Endothelial cell of umbilical vein (primary cell): ENCODE measurements at regions not wholly inside any gene's neighbourhood (a gene's known extent, or its start where the extent isn't known, plus 50 kb on each side); places are given as distances from the start of the nearest gene placed in this dataset.

ENCODE experiments used
- BruUV-seq: library from RNA; stranded (reverse); fragments of 400-500 nt; replicated peaks from 2 replicates; lab custom pipeline; 2021; lab: Mats Ljungman, UMichigan
- CTCF ChIA-PET: fragments of 300-600, 350-600 bp; sonication (Branson Sonifier 250); formaldehyde crosslinking; loops from one replicate; lab custom pipeline; 2021; ENCODE audit warnings: antibody characterized with exemption, inconsistent platforms; lab: Charles Lee
- POLR2A ChIA-PET: fragments of 300-600, 350-600 bp; sonication (Branson Sonifier 250); formaldehyde crosslinking; loops from one replicate; lab custom pipeline; 2021; ENCODE audit warnings: antibody characterized with exemption, inconsistent platforms; lab: Charles Lee
- DNase-seq: peaks from one replicate; pipeline ENCODE4 v3.0.0-alpha.2; 2011; ENCODE audit warnings: low read depth, low spot score
- FAIRE-seq: peaks from 2 replicates; lab custom pipeline; 2011; peaks lifted over from hg19 to GRCh38; lab: Jason Lieb, UNC
- H2AFZ ChIP-seq: 2 replicates; pipeline ENCODE4 v1.6.0; 2012; ENCODE audit warnings: low read depth, low read length, control low read depth, inconsistent platforms
- H3K27ac ChIP-seq: 2 replicates; pipeline ENCODE4 v1.5.1; 2011; ENCODE audit warnings: low read depth, mild to moderate bottlenecking, control low read depth, low read length, moderate library complexity; ENCODE audit not compliant: insufficient read depth
- H3K27me3 ChIP-seq, 2 experiments: 2 replicates each; pipeline versions ENCODE4 v1.6.0 to v1.6.1; 2011; ENCODE audit warnings: low read length in 2 of 2, mixed read lengths in 1 of 2; ENCODE audit not compliant: control insufficient read depth in 2 of 2, insufficient read depth in 2 of 2
- H3K36me3 ChIP-seq, 2 experiments: 2 replicates in 1 of 2; 3 replicates in 1 of 2; pipeline ENCODE4 v1.5.1; 2011; ENCODE audit warnings: low read length in 2 of 2, mild to moderate bottlenecking in 1 of 2, moderate library complexity in 1 of 2; ENCODE audit not compliant: control insufficient read depth in 2 of 2, insufficient read depth in 2 of 2; ENCODE audit errors: extremely low read depth in 1 of 2
- H3K4me1 ChIP-seq: 3 replicates; pipeline ENCODE4 v1.5.1; 2011; ENCODE audit warnings: mild to moderate bottlenecking, low read length; ENCODE audit not compliant: control insufficient read depth, insufficient read depth; ENCODE audit errors: extremely low read depth
- H3K4me2 ChIP-seq: 2 replicates; pipeline ENCODE4 v1.6.1; 2011; ENCODE audit warnings: low read length, control low read depth, mixed read lengths; ENCODE audit not compliant: insufficient read depth
- H3K4me3 ChIP-seq, 3 experiments: fragments of 200-600 bp in 1 of 3; sonication (generic), shearing (Covaris generic) in 1 of 3; replicated peaks in 1 of 3; 2 replicates each; pipeline ENCODE4 v1.5.1; 2011 to 2016; ENCODE audit warnings: control low read depth in 3 of 3, low read length in 3 of 3, mild to moderate bottlenecking in 2 of 3, inconsistent platforms in 1 of 3, low read depth in 1 of 3, moderate library complexity in 1 of 3; ENCODE audit not compliant: insufficient read depth in 1 of 3
- H3K79me2 ChIP-seq: 2 replicates; pipeline ENCODE4 v1.6.0; 2012; ENCODE audit warnings: low read length, inconsistent platforms; ENCODE audit not compliant: control insufficient read depth, insufficient read depth
- H3K9ac ChIP-seq: replicated peaks from 2 replicates; pipeline ENCODE3; 2011; ENCODE audit warnings: low read length, control low read depth; ENCODE audit not compliant: insufficient read depth; ENCODE audit errors: extremely low read depth
- H3K9me1 ChIP-seq: replicated peaks from 3 replicates; pipeline ENCODE4 v1.6.0; 2011; ENCODE audit warnings: mild to moderate bottlenecking, low read length; ENCODE audit not compliant: control insufficient read depth, insufficient read depth; ENCODE audit errors: extremely low read depth
- H3K9me3 ChIP-seq: replicated peaks from 2 replicates; pipeline ENCODE4 v1.5.1; 2012; ENCODE audit warnings: low read length, inconsistent platforms; ENCODE audit not compliant: control insufficient read depth, insufficient read depth
- H4K20me1 ChIP-seq: replicated peaks from 2 replicates; pipeline ENCODE3; 2011; ENCODE audit warnings: mild to moderate bottlenecking, low read length; ENCODE audit not compliant: control insufficient read depth, insufficient read depth; ENCODE audit errors: extremely low read depth
- EZH2 ChIP-seq: IDR thresholded peaks from 2 replicates; pipeline ENCODE4 v1.6.1; 2012; ENCODE audit warnings: borderline replicate concordance, low read depth, mild to moderate bottlenecking, moderate library complexity, low read length, inconsistent platforms; ENCODE audit not compliant: severe bottlenecking
- FOS ChIP-seq: IDR thresholded peaks from 2 replicates; pipeline ENCODE4 v1.6.1; 2011; ENCODE audit warnings: mild to moderate bottlenecking, low read length, moderate library complexity, borderline replicate concordance; ENCODE audit not compliant: insufficient read depth
- GATA2 ChIP-seq: IDR thresholded peaks from 2 replicates; pipeline ENCODE4 v1.7.0; 2011; ENCODE audit warnings: low read depth, mild to moderate bottlenecking, moderate library complexity, mixed read lengths, low read length; ENCODE audit not compliant: insufficient read length, insufficient read depth
- JUN ChIP-seq: IDR thresholded peaks from 2 replicates; pipeline ENCODE4 v1.6.1; 2011; ENCODE audit warnings: borderline replicate concordance, low read depth; ENCODE audit not compliant: insufficient read length, insufficient read depth
- MYC ChIP-seq: IDR thresholded peaks from one replicate; pipeline ENCODE4 v1.6.1; 2011; ENCODE audit warnings: mild to moderate bottlenecking, low read depth, low read length
- POLR2A ChIP-seq: IDR thresholded peaks from 2 replicates; pipeline ENCODE4 v1.6.1; 2012; ENCODE audit warnings: low read depth, mild to moderate bottlenecking, control low read depth, low read length
- POLR2AphosphoS5 ChIP-seq: IDR thresholded peaks from 2 replicates; pipeline ENCODE4 v1.6.1; 2012; ENCODE audit warnings: low read depth, mild to moderate bottlenecking, control low read depth, low read length, moderate library complexity; ENCODE audit not compliant: insufficient read depth
- dilution Hi-C: fragments of 300-500 bp; cut with MboI; formaldehyde crosslinking; loops from one replicate; pipeline ENCODE4 v1.15.0; 2019; ENCODE audit warnings: low sequenced_read_pairs; ENCODE audit not compliant: extremely low pct_ligation_motif_present
- intact Hi-C: fragments of 100-400 bp; cut with micrococcal nuclease; formaldehyde crosslinking; loops from one replicate; pipeline ENCODE4 v1.10.0; 2022
- TF ChIP-seq, protein P1 (sequence below), 2 donors: IDR thresholded peaks; 1 replicate in 1 of 2; 2 replicates in 1 of 2; pipeline ENCODE4 v1.5.1; 2011; ENCODE audit warnings: low read length in 2 of 2, mild to moderate bottlenecking in 2 of 2, moderate library complexity in 2 of 2, control low read depth in 1 of 2, inconsistent platforms in 1 of 2, low read depth in 1 of 2; ENCODE audit not compliant: insufficient read depth in 1 of 2; ENCODE audit errors: extremely low read depth in 1 of 2
- TF ChIP-seq, protein P2 (sequence below): IDR thresholded peaks from 2 replicates; pipeline ENCODE4 v1.6.1; 2011; ENCODE audit not compliant: insufficient read depth, insufficient read length

DNA sequence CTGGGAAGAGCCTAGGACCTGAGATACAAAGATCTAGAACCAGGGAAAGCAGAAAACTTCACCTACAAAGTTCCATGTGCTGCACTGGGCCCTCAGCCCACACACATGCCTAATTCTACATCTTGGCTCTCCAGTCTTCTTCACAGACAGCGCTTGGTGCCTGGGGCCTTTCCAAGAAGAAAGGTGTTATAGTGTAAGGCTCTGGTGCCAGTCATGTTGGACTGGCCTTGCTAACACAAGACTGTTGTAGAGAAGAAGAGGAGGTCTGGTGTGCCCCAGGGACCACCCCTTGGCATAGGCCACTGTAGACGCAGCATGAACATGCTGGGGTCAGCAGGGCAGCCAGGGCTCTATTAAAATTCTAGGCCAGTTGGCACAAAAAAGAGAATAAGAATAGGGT, 226.2 kb upstream of the CTNNB1 start:
- BruUV-seq = no TSS peak
- ChIA-PET CTCF (no interaction called here), POLR2A (interaction anchor here (1.2 to 2.9 kb wide), 2 partner anchors 226 kb away, joined by 4 to 8 read pairs; partner anchors contain the start of gene CTNNB1)
- no peaks in the 10 kb centered on the region for H3K79me2 ChIP-seq
- H4K20me1 ChIP-seq = no peaks in the 10 kb centered on the region
- H3K4me1 ChIP-seq = peaks cover 65% of the 10 kb centered on the region
- intact Hi-C loops (loop anchor here (5.0 to 10.0 kb wide), 5 partner anchors 249 to 1218 kb away; no protein-coding TSS in a partner anchor), dilution Hi-C loops (no loop called here)
- H3K9me1 ChIP-seq = no peaks in the 10 kb centered on the region
- H3K9ac ChIP-seq = no peak overlapping the region
- H3K9me3 ChIP-seq = no peaks in the 10 kb centered on the region
- no peak overlapping the region for H3K4me3 ChIP-seq
- H3K4me2 ChIP-seq = no peak overlapping the region
- no peak for FAIRE-seq
- H3K27ac ChIP-seq = peak overlapping the region; percentile 91
- no peak overlapping the region for H2AFZ ChIP-seq
- DNase-seq = no peak
- TF ChIP-seq MYC = no peak
- no peaks in the 10 kb centered on the region for H3K27me3 ChIP-seq
- no peaks in the 10 kb centered on the region for H3K36me3 ChIP-seq

DNA sequence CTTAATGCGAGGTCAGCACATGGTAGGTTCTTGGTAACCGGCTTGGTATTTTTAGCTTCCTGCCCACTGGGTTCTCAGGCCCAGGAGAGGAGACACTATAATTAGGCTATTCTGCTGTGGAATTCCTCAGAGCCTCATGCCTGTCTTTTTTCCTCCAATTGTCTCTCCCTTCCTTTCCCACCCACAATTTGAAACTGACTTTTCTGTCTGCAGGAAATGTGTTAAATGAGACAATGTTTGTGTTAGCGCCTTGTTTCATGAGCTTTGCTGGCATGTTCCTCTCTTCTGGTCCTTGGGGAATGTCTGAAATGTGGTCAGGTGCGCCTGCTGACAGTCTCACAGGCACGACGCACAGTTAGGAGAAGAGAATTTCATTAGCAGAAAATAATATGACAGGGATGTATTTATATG, 223.6 kb upstream of the CTNNB1 start:
- FAIRE-seq = peak; percentile 95
- ChIA-PET CTCF (interaction anchor here (0.8 to 0.9 kb wide), 2 partner anchors 9 to 11 kb away, joined by 3 read pairs; no protein-coding TSS in a partner anchor), POLR2A (no interaction called here)
- peaks cover 56% of the 10 kb centered on the region for H3K4me1 ChIP-seq
- no peaks in the 10 kb centered on the region for H3K9me1 ChIP-seq
- H3K9me3 ChIP-seq = no peaks in the 10 kb centered on the region
- no peak overlapping the region for H2AFZ ChIP-seq
- TF ChIP-seq POLR2AphosphoS5 (peak; percentile 40), GATA2 (peak; percentile 71), MYC (no peak), FOS (peak; percentile 64), EZH2 (no peak), JUN (peak; percentile 90), POLR2A (no peak)
- TF ChIP-seq, protein P1, sequence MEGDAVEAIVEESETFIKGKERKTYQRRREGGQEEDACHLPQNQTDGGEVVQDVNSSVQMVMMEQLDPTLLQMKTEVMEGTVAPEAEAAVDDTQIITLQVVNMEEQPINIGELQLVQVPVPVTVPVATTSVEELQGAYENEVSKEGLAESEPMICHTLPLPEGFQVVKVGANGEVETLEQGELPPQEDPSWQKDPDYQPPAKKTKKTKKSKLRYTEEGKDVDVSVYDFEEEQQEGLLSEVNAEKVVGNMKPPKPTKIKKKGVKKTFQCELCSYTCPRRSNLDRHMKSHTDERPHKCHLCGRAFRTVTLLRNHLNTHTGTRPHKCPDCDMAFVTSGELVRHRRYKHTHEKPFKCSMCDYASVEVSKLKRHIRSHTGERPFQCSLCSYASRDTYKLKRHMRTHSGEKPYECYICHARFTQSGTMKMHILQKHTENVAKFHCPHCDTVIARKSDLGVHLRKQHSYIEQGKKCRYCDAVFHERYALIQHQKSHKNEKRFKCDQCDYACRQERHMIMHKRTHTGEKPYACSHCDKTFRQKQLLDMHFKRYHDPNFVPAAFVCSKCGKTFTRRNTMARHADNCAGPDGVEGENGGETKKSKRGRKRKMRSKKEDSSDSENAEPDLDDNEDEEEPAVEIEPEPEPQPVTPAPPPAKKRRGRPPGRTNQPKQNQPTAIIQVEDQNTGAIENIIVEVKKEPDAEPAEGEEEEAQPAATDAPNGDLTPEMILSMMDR (IDR thresholded peaks at IDR 0.05; ENCODE audit: extremely low read depth in 1 of 2, insufficient read depth in 1 of 2, low read depth in 1 of 2, low read length in 2 of 2) = no peak
- TF ChIP-seq, protein P2, sequence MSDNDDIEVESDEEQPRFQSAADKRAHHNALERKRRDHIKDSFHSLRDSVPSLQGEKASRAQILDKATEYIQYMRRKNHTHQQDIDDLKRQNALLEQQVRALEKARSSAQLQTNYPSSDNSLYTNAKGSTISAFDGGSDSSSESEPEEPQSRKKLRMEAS = peak; percentile 57
- no TSS peak for BruUV-seq
- peak; percentile 99 for DNase-seq
- H3K4me3 ChIP-seq = no peak overlapping the region
- H3K4me2 ChIP-seq = peak overlapping the region; percentile 43
- H3K9ac ChIP-seq = peak overlapping the region; percentile 69
- peak overlapping the region; percentile 96 for H3K27ac ChIP-seq
- intact Hi-C loops (loop anchor here (1.0 to 10.0 kb wide), 8 partner anchors 55 to 1221 kb away; partner anchors contain the start of gene CTNNB1), dilution Hi-C loops (no loop called here)
- no peaks in the 10 kb centered on the region for H4K20me1 ChIP-seq
- H3K79me2 ChIP-seq = no peaks in the 10 kb centered on the region
- H3K36me3 ChIP-seq = no peaks in the 10 kb centered on the region
- H3K27me3 ChIP-seq = no peaks in the 10 kb centered on the region
